Transverse colon (tissue), 4 donors: ENCODE measurements at regions not wholly inside any gene's neighbourhood (a gene's known extent, or its start where the extent isn't known, plus 50 kb on each side); places are given as distances from the start of the nearest gene placed in this dataset.
"Not testable (repeated sequence)": the region's sequence is repeated elsewhere in the genome, so short reads cannot be mapped to it uniquely, and the experiment has no call there.

Source experiments
- DNase-seq: peaks from one replicate; pipeline ENCODE4 v3.0.0-alpha.2; 2019
- H3K27ac ChIP-seq, 4 donors: fragments of 200-600 bp; sonication (generic); 2 replicates each; pipeline ENCODE4 v1.5.1; 2016 to 2018; ENCODE audit warnings: inconsistent platforms in 4 of 4
- H3K27me3 ChIP-seq: fragments of 200-600 bp; sonication (generic); 2 replicates; pipeline ENCODE4 v1.5.1; 2017; ENCODE audit warnings: inconsistent platforms
- H3K36me3 ChIP-seq, 4 donors: fragments of 200-600 bp; sonication (generic); 2 replicates each; pipeline ENCODE4 v1.5.1; 2017 to 2019; ENCODE audit warnings: inconsistent platforms in 4 of 4
- H3K4me1 ChIP-seq, 4 donors: fragments of 200-600 bp; sonication (generic); 2 replicates each; pipeline ENCODE4 v1.5.1; 2017 to 2020; ENCODE audit warnings: inconsistent platforms in 4 of 4
- H3K4me3 ChIP-seq, 4 donors: fragments of 200-600 bp; sonication (generic); 1 replicate in 1 of 4; 2 replicates in 3 of 4; pipeline versions ENCODE4 v1.5.1 to v1.6.1; 2017 to 2019; ENCODE audit warnings: inconsistent platforms in 4 of 4
- H3K9me3 ChIP-seq, 2 donors: fragments of 200-600 bp; sonication (generic); 2 replicates each; pipeline ENCODE4 v1.5.1; 2017 to 2019; ENCODE audit warnings: inconsistent platforms in 2 of 2
- EP300 ChIP-seq: sonication (generic); formaldehyde crosslinking; IDR thresholded peaks from one replicate; pipeline ENCODE4 v1.6.1; 2017; ENCODE audit warnings: antibody characterized with exemption, low read depth
- POLR2A ChIP-seq: fragments of 450-650 bp; IDR thresholded peaks from one replicate; pipeline ENCODE4 v1.6.1; 2016; ENCODE audit warnings: antibody characterized with exemption, mild to moderate bottlenecking, moderate library complexity
- POLR2AphosphoS5 ChIP-seq, 3 donors: sonication (generic); formaldehyde crosslinking; IDR thresholded peaks; one replicate each; pipeline ENCODE4 v1.6.1; 2016; ENCODE audit warnings: antibody characterized with exemption in 3 of 3
- WGBS, 2 donors: methylation state at CpG; one replicate each; pipeline ENCODE4 v1.1.5; 2018; ENCODE audit warnings: low coverage in 1 of 2; 5-methylcytosine and 5-hydroxymethylcytosine counted together
- in situ Hi-C, 4 donors: fragments of 200-750 bp; cut with MboI; loops; one replicate each; pipeline versions ENCODE4 v1.15.0 to v1.15.1; 2017; ENCODE audit warnings: low sequenced_read_pairs in 3 of 4, low pct_ligation_motif_present in 1 of 4, low pct_unique_long_range_greater_than_20kb in 1 of 4
- intact Hi-C: fragments of 100-400 bp; cut with DNase I; formaldehyde crosslinking; loops from one replicate; pipeline ENCODE4 v1.15.1; 2023; ENCODE audit warnings: low total_unique reads
- TF ChIP-seq, protein P1 (sequence below), 5 experiments: fragments of 200-600 bp in 3 of 5; fragments of 450-650 bp in 2 of 5; sonication (generic) in 3 of 5; IDR thresholded peaks; 1 replicate in 2 of 5; 2 replicates in 3 of 5; pipeline ENCODE4 v1.5.1; 2016 to 2017; ENCODE audit warnings: antibody characterized with exemption in 5 of 5, inconsistent platforms in 3 of 5, mild to moderate bottlenecking in 2 of 5, moderate library complexity in 1 of 5

DNA sequence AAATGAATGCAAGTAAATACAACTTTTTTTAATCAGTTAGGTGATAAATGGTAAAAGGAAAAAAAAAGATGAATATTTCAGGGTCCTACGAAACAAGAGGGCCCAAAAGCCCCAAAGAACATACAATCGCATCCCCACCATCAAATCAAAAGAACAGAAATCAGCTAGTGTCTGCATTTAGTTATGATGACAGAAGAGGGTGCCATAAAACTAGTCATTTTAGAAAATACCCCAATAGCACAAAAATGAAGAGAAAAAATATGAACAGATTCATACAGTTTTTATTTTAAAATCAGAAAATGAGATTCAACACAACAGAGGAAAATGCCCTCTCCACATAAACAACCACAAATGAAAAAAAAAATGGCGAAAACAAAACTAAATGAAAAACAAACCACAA lies 905.5 kb downstream of the REEP3 start:
- WGBS, 2 donors, result 83 to 93% methylated on average over 3 of the region's 3 CpGs
- TF ChIP-seq, protein P1, sequence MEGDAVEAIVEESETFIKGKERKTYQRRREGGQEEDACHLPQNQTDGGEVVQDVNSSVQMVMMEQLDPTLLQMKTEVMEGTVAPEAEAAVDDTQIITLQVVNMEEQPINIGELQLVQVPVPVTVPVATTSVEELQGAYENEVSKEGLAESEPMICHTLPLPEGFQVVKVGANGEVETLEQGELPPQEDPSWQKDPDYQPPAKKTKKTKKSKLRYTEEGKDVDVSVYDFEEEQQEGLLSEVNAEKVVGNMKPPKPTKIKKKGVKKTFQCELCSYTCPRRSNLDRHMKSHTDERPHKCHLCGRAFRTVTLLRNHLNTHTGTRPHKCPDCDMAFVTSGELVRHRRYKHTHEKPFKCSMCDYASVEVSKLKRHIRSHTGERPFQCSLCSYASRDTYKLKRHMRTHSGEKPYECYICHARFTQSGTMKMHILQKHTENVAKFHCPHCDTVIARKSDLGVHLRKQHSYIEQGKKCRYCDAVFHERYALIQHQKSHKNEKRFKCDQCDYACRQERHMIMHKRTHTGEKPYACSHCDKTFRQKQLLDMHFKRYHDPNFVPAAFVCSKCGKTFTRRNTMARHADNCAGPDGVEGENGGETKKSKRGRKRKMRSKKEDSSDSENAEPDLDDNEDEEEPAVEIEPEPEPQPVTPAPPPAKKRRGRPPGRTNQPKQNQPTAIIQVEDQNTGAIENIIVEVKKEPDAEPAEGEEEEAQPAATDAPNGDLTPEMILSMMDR (IDR thresholded peaks at IDR 0.05), result no peak
- TF ChIP-seq POLR2AphosphoS5 (IDR thresholded peaks at IDR 0.05) (no peak), EP300 (no peak), POLR2A (no peak)
- no peaks in the 10 kb centered on the region for H3K27me3 ChIP-seq

DNA sequence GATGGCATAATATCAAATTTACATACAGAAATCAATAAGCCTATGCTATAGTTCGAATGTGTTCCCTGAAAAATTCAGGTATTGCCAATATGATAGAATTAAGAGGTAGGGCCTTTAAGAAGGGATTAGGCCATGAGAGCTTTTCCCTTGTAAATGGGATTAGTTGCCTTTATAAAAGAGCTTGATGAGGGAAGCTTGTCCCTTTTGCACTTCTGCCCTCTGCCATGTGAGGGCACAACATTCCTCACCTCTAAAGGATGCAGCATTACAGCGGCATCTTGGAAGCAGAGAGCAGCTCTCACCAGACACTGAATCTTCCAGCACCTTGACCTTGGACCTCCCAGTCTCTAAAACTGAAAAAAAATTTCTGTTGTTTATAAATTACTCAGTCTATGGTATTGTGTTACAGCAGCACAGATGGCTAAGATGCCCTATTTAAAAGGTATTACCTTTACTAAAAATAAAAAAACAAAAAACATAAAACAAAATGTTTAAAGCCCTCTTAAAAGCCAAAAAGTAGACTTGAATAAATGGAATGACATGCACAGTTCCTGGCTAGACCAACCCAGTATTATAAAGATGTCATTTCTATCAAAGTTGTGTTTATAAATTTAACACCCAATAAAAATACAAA lies 909.6 kb downstream of the REEP3 start:
- in situ Hi-C loops, result no loop called here
- Histone ChIP-seq H3K4me1 (no peaks in the 10 kb centered on the region), H3K4me3 (no peak overlapping the region), H3K27ac (no peak overlapping the region), H3K36me3 (no peaks in the 10 kb centered on the region), H3K9me3 (no peaks in the 10 kb centered on the region), H3K27me3 (no peaks in the 10 kb centered on the region)
- 26 to 80% methylated on average over 1 to 2 of the region's 2 CpGs for WGBS, 2 donors
- TF ChIP-seq, protein P1 (IDR thresholded peaks at IDR 0.05), result peak in 2 of 5 experiments; percentile 19 to 36
- TF ChIP-seq POLR2AphosphoS5 (IDR thresholded peaks at IDR 0.05), result no peak
- intact Hi-C loops, result no loop called here
- peak; percentile 14 for DNase-seq

More for the DNA sequence above, 905.5 kb downstream of the REEP3 start:
- DNase-seq, result no peak
- no peaks in the 10 kb centered on the region for H3K36me3 ChIP-seq
- intact Hi-C loops, result no loop called here
- no peak overlapping the region for H3K27ac ChIP-seq
- H3K4me1 ChIP-seq, result no peaks in the 10 kb centered on the region
- H3K4me3 ChIP-seq, result no peak overlapping the region
- H3K9me3 ChIP-seq, result no peaks in the 10 kb centered on the region
- in situ Hi-C loops, result no loop called here

DNA sequence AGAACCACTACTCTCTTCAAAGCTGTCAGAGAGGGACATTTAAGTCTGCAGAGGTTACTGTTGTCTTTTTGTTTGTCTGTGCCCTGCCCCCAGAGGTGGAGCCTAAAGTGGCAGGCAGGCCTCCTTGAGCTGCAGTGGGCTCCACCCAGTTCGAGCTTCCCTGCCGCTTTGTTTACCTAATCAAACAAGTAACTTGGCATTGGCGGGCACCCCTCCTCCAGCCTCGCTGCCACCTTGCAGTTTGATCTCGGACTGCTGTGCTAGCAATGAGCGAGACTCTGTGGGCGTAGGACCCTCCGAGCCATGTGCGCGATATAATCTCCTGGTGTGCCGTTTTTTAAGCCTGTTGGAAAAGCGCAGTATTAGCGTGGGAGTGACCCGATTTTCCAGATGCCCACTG lies 920.7 kb downstream of the REEP3 start:
- 88% methylated on average over 14 of the region's 14 CpGs; no CpG with 5 or more reads in 1 of the 2 donors for WGBS, 2 donors
- DNase-seq, H3K36me3 ChIP-seq: not testable (repeated sequence)

DNA sequence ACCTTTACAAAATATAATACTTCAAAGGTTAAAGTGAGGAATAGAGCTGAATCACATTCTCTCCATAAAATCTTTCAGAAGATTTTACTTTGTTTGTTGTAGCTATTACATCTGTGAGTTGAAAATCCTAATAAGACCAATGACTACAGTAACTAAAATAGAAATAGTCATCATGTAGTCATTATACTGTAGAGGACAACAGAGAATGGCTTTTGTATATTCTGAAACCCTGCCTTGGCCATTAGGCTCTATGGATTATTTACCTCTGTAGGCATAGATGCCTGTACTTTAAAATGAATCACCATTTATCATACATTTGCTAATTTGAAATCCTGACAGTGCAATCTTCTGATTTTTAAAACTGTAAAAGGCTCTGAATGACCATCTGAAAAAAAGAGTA lies 923.0 kb downstream of the REEP3 start:
- Histone ChIP-seq H3K4me3 (no peak overlapping the region), H3K27ac (no peak overlapping the region), H3K9me3 (no peaks in the 10 kb centered on the region), H3K36me3 (no peaks in the 10 kb centered on the region), H3K27me3 (no peaks in the 10 kb centered on the region), H3K4me1 (no peaks in the 10 kb centered on the region)
- TF ChIP-seq EP300 (no peak), POLR2AphosphoS5 (IDR thresholded peaks at IDR 0.05) (no peak), POLR2A (no peak)
- TF ChIP-seq, protein P1 (IDR thresholded peaks at IDR 0.05), result no peak
- DNase-seq, result no peak
- intact Hi-C loops (no loop called here), in situ Hi-C loops (no loop called here)

More for the DNA sequence above, 920.7 kb downstream of the REEP3 start:
- H3K27ac ChIP-seq, H3K4me3 ChIP-seq, intact Hi-C loops, in situ Hi-C loops, H3K9me3 ChIP-seq, H3K4me1 ChIP-seq, H3K27me3 ChIP-seq: not testable (repeated sequence)

DNA sequence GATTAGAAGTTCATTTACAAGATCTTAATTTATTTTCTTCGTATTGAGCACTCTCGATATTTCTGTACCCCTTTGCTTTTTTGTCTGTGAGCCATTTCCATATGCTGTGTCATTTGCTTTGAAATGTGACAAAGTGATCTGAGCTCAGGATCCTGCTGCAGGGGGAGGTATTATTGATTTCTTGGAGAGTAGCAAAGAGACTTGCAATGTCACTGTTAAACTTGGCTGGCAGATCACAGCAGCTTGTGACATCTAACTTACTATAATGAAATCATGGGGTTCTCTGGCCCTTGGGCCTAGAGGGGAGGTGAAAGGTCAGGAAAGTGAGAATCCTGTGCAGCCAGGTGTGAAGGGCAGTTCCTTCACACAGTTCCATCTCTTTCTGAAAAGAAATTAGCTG lies 923.4 kb downstream of the REEP3 start:
- WGBS, 2 donors, result 88 to 95% methylated on average over 2 of the region's 2 CpGs
- Histone ChIP-seq H3K27ac (no peak overlapping the region), H3K4me1 (no peaks in the 10 kb centered on the region), H3K9me3 (no peaks in the 10 kb centered on the region), H3K27me3 (no peaks in the 10 kb centered on the region), H3K36me3 (no peaks in the 10 kb centered on the region), H3K4me3 (no peak overlapping the region)
- TF ChIP-seq POLR2AphosphoS5 (IDR thresholded peaks at IDR 0.05), result no peak
- TF ChIP-seq, protein P1 (IDR thresholded peaks at IDR 0.05), result no peak
- TF ChIP-seq POLR2A, result no peak
- TF ChIP-seq EP300, result no peak
- intact Hi-C loops, result no loop called here
- DNase-seq, result no peak
- in situ Hi-C loops, result no loop called here
